Osteoblast (primary cell): ENCODE measurements at regions not wholly inside any gene's neighbourhood (a gene's known extent, or its start where the extent isn't known, plus 50 kb on each side); places are given as distances from the start of the nearest gene placed in this dataset.

Source experiments
- DNase-seq: peaks from one replicate; pipeline ENCODE4 v3.0.0; 2011; ENCODE audit warnings: low spot score, mixed read lengths; ENCODE audit not compliant: insufficient read length; ENCODE audit errors: missing footprints
- H2AFZ ChIP-seq: 2 replicates; pipeline ENCODE4 v1.6.0; 2011; ENCODE audit warnings: mild to moderate bottlenecking, low read length
- H3K27ac ChIP-seq: 2 replicates; pipeline ENCODE4 v1.5.1; 2011; ENCODE audit warnings: mild to moderate bottlenecking, low read depth, low read length, moderate library complexity
- H3K27me3 ChIP-seq: 2 replicates; pipeline ENCODE4 v1.6.0; 2012; ENCODE audit warnings: mild to moderate bottlenecking, control low read depth, inconsistent platforms, low read length, moderate library complexity; ENCODE audit not compliant: insufficient read depth
- H3K36me3 ChIP-seq: 2 replicates; pipeline ENCODE4 v1.5.1; 2011; ENCODE audit warnings: mild to moderate bottlenecking, low read length, control low read depth, moderate library complexity; ENCODE audit not compliant: insufficient read depth
- H3K4me1 ChIP-seq: 2 replicates; pipeline ENCODE4 v1.5.1; 2011; ENCODE audit warnings: mild to moderate bottlenecking, low read length, control low read depth, moderate library complexity; ENCODE audit not compliant: insufficient read depth
- H3K4me2 ChIP-seq: 2 replicates; pipeline ENCODE4 v1.6.0; 2011; ENCODE audit warnings: mild to moderate bottlenecking, low read length; ENCODE audit not compliant: insufficient read depth
- H3K4me3 ChIP-seq: fragments of 200-600 bp; sonication (generic); 3 replicates; pipeline ENCODE4 v1.5.1; 2012; ENCODE audit warnings: mild to moderate bottlenecking, low read length, inconsistent platforms; ENCODE audit not compliant: insufficient read depth
- H3K79me2 ChIP-seq: 2 replicates; pipeline ENCODE4 v1.6.0; 2012; ENCODE audit warnings: mild to moderate bottlenecking, low read length, control low read depth, inconsistent platforms; ENCODE audit not compliant: insufficient read depth
- H3K9me3 ChIP-seq: 2 replicates; pipeline ENCODE4 v1.5.1; 2011; ENCODE audit warnings: low read depth, low read length, control low read depth
- H4K20me1 ChIP-seq: 2 replicates; pipeline ENCODE4 v1.6.0; 2012; ENCODE audit warnings: mild to moderate bottlenecking, low read length, control low read depth; ENCODE audit not compliant: insufficient read depth
- CTCF ChIP-seq: IDR thresholded peaks from 2 replicates; pipeline ENCODE4 v1.5.1; 2011; ENCODE audit warnings: mild to moderate bottlenecking, low read depth, low read length, moderate library complexity; ENCODE audit errors: extremely low read depth

GRCh38 chr15:70343961-70344621 lies 246.4 kb upstream of the TLE3 start:
- no peak for DNase-seq
- H3K4me1 ChIP-seq: no peaks in the 10 kb centered on the region
- no peak for TF ChIP-seq CTCF
- H3K9me3 ChIP-seq: no peaks in the 10 kb centered on the region
- no peaks in the 10 kb centered on the region for H4K20me1 ChIP-seq
- H3K36me3 ChIP-seq: no peaks in the 10 kb centered on the region
- no peak overlapping the region for H3K27ac ChIP-seq
- H2AFZ ChIP-seq: no peak overlapping the region
- H3K79me2 ChIP-seq: no peaks in the 10 kb centered on the region
- no peak overlapping the region for H3K4me2 ChIP-seq
- H3K4me3 ChIP-seq: no peak overlapping the region
- H3K27me3 ChIP-seq: peaks cover 24% of the 10 kb centered on the region

- no peaks in the 10 kb centered on the region for H3K9me3 ChIP-seq
- H4K20me1 ChIP-seq: no peaks in the 10 kb centered on the region
- no peak for TF ChIP-seq CTCF
- H3K27me3 ChIP-seq: peaks cover 12% of the 10 kb centered on the region
- no peak for DNase-seq
- no peaks in the 10 kb centered on the region for H3K36me3 ChIP-seq
- H2AFZ ChIP-seq: no peak overlapping the region
- H3K4me1 ChIP-seq: no peaks in the 10 kb centered on the region
- H3K27ac ChIP-seq: no peak overlapping the region
- H3K4me2 ChIP-seq: no peak overlapping the region
- no peaks in the 10 kb centered on the region for H3K79me2 ChIP-seq
- H3K4me3 ChIP-seq: no peak overlapping the region
Measured at GRCh38 chr15:70342554-70343548, 245.1 kb upstream of the TLE3 start.

GRCh38 chr15:70342141-70342540 lies 244.4 kb upstream of the TLE3 start:
- no peak for DNase-seq
- H4K20me1 ChIP-seq: no peaks in the 10 kb centered on the region
- no peaks in the 10 kb centered on the region for H3K9me3 ChIP-seq
- no peaks in the 10 kb centered on the region for H3K36me3 ChIP-seq
- H2AFZ ChIP-seq: no peak overlapping the region
- no peaks in the 10 kb centered on the region for H3K79me2 ChIP-seq
- TF ChIP-seq CTCF: no peak
- H3K27me3 ChIP-seq: peaks cover 11% of the 10 kb centered on the region
- H3K4me1 ChIP-seq: no peaks in the 10 kb centered on the region
- no peak overlapping the region for H3K4me3 ChIP-seq
- H3K27ac ChIP-seq: no peak overlapping the region
- no peak overlapping the region for H3K4me2 ChIP-seq

GRCh38 chr15:70341566-70341965 lies 243.8 kb upstream of the TLE3 start:
- Histone ChIP-seq H3K36me3 (no peaks in the 10 kb centered on the region), H4K20me1 (no peaks in the 10 kb centered on the region), H3K4me2 (no peak overlapping the region), H3K4me1 (no peaks in the 10 kb centered on the region), H3K9me3 (no peaks in the 10 kb centered on the region), H3K27ac (no peak overlapping the region), H2AFZ (no peak overlapping the region), H3K27me3 (peaks cover 13% of the 10 kb centered on the region), H3K4me3 (no peak overlapping the region), H3K79me2 (no peaks in the 10 kb centered on the region)
- DNase-seq: no peak
- TF ChIP-seq CTCF: no peak
